K562 (cell line): ENCODE measurements at regions not wholly inside any gene's neighbourhood (a gene's known extent, or its start where the extent isn't known, plus 50 kb on each side); places are given as distances from the start of the nearest gene placed in this dataset.

Source experiments
- ATAC-seq: fragments of 200-7000 bp; cut with Tn5 transposase; 3 replicates; pipeline ENCODE4 v1.9.1; 2020; ENCODE audit warnings: moderate library complexity
- BruUV-seq: library from RNA; stranded (reverse); fragments of 400-500 nt; replicated peaks from 2 replicates; lab custom pipeline; 2021; lab: Mats Ljungman, UMichigan
- CTCF ChIA-PET: fragments of 300-600 bp; formaldehyde crosslinking; extraction: SDS; loops from one replicate; lab custom pipeline; 2021; ENCODE audit warnings: low intra/inter-chr PET ratio; lab: Yijun Ruan, JAX
- POLR2A ChIA-PET: fragments of 300-600, 350-650 bp; sonication (Branson Sonifier 250); formaldehyde crosslinking; extraction: SDS; loops from one replicate; lab custom pipeline; 2021; ENCODE audit warnings: antibody characterized with exemption, inconsistent platforms; lab: Yijun Ruan, JAX
- DNase-seq, 4 experiments: peaks; one replicate each; pipeline versions ENCODE4 v3.0.0 to v3.0.0-alpha.2; 2011 to 2018; ENCODE audit warnings: low spot score in 3 of 4, mixed read lengths in 3 of 4; ENCODE audit errors: extremely low read depth in 1 of 4
- FAIRE-seq: peaks from 2 replicates; lab custom pipeline; 2011; peaks lifted over from hg19 to GRCh38; lab: Jason Lieb, UNC
- H2AFZ ChIP-seq: 2 replicates; pipeline ENCODE4 v1.6.0; 2011; ENCODE audit warnings: low read depth, low read length, control low read depth, inconsistent platforms
- H3K27ac ChIP-seq: fragments of 200-600 bp; 3 replicates; pipeline ENCODE4 v1.8.0; 2011; ENCODE audit warnings: low read depth, mild to moderate bottlenecking, control low read depth, inconsistent platforms, low read length, moderate library complexity, mixed read lengths; ENCODE audit errors: extremely low read depth
- H3K27me3 ChIP-seq, 2 experiments: fragments of 300-600 bp in 1 of 2; 2 replicates in 1 of 2; 3 replicates in 1 of 2; pipeline versions ENCODE4 v1.6.0 to v1.8.0; 2011; ENCODE audit warnings: inconsistent platforms in 2 of 2, low read length in 2 of 2, mild to moderate bottlenecking in 1 of 2, mixed read lengths in 1 of 2, moderate library complexity in 1 of 2; ENCODE audit not compliant: control insufficient read depth in 2 of 2, insufficient read depth in 2 of 2
- H3K36me3 ChIP-seq: fragments of 300-600 bp; 3 replicates; pipeline ENCODE4 v1.8.0; 2011; ENCODE audit warnings: mild to moderate bottlenecking, low read length, inconsistent platforms; ENCODE audit not compliant: control insufficient read depth, insufficient read depth
- H3K4me1 ChIP-seq, 2 experiments: fragments of 200-600 bp in 1 of 2; replicated peaks in 1 of 2; 2 replicates in 1 of 2; 3 replicates in 1 of 2; pipeline versions ENCODE4 v1.5.1 to v1.8.0; 2011; ENCODE audit warnings: inconsistent platforms in 2 of 2, low read length in 2 of 2, mild to moderate bottlenecking in 1 of 2, mixed read lengths in 1 of 2, moderate library complexity in 1 of 2; ENCODE audit not compliant: control insufficient read depth in 2 of 2, insufficient read depth in 2 of 2
- H3K4me2 ChIP-seq: 2 replicates; pipeline ENCODE4 v1.6.1; 2011; ENCODE audit warnings: low read length, control low read depth, inconsistent platforms, mixed read lengths; ENCODE audit not compliant: insufficient read depth
- H3K4me3 ChIP-seq: fragments of 200-600 bp; sonication (generic), shearing (Covaris generic); 2 replicates; pipeline ENCODE4 v1.5.1; 2016; ENCODE audit warnings: control low read depth, inconsistent platforms
- H3K79me2 ChIP-seq: fragments of 200-600 bp; 3 replicates; pipeline ENCODE4 v1.8.0; 2011; ENCODE audit warnings: low read length, inconsistent platforms; ENCODE audit not compliant: control insufficient read depth, insufficient read depth
- H3K9ac ChIP-seq, 2 experiments: 2 replicates each; pipeline versions ENCODE4 v1.6.0 to v1.6.1; 2011; ENCODE audit warnings: low read depth in 2 of 2, low read length in 2 of 2, control low read depth in 1 of 2, inconsistent platforms in 1 of 2, mild to moderate bottlenecking in 1 of 2, mixed read lengths in 1 of 2; ENCODE audit not compliant: insufficient read depth in 1 of 2
- H3K9me1 ChIP-seq: one replicate; pipeline ENCODE4 v1.6.0; 2011; ENCODE audit warnings: inconsistent platforms, mild to moderate bottlenecking, low read length, moderate library complexity; ENCODE audit not compliant: control insufficient read depth, insufficient read depth
- H3K9me3 ChIP-seq: replicated peaks from 2 replicates; pipeline ENCODE4 v1.5.1; 2011; ENCODE audit warnings: low read depth, low read length, inconsistent platforms; ENCODE audit not compliant: control insufficient read depth, insufficient read depth
- H4K20me1 ChIP-seq: replicated peaks from 2 replicates; pipeline ENCODE4 v1.6.1; 2011; ENCODE audit warnings: low read length, inconsistent platforms, mixed read lengths; ENCODE audit not compliant: control insufficient read depth, insufficient read depth
- BHLHE40 ChIP-seq: IDR thresholded peaks from 2 replicates; pipeline ENCODE4 v1.6.1; 2011; ENCODE audit warnings: low read length, improper control_type of control experiment
- E2F8 ChIP-seq: fragments of 450-650 bp; IDR thresholded peaks from 2 replicates; pipeline ENCODE4 v1.7.1; 2018; ENCODE audit warnings: mild to moderate bottlenecking, low read depth; ENCODE audit not compliant: partially characterized antibody
- GTF2F1 ChIP-seq: IDR thresholded peaks from 2 replicates; pipeline ENCODE4 v1.6.1; 2011; ENCODE audit warnings: low read depth, low read length, improper control_type of control experiment
- HDAC1 ChIP-seq, 2 experiments: fragments of 450-650 bp; IDR thresholded peaks; 2 replicates each; pipeline ENCODE4 v1.6.1; 2016 to 2017; ENCODE audit warnings: inconsistent platforms in 1 of 2, mild to moderate bottlenecking in 1 of 2, moderate library complexity in 1 of 2
- KLF6 ChIP-seq: fragments of 250-450 bp; sonication (Bioruptor Pico); IDR thresholded peaks from 2 replicates; pipeline ENCODE4 v1.4.0; 2020; ENCODE audit warnings: mild to moderate bottlenecking, moderate library complexity, borderline replicate concordance
- MAX ChIP-seq: sonication (generic); formaldehyde crosslinking; IDR thresholded peaks from 2 replicates; pipeline ENCODE4 v1.9.0; 2022; ENCODE audit warnings: mild to moderate bottlenecking, missing genetic modification reagents
- MITF ChIP-seq: IDR thresholded peaks from 2 replicates; pipeline ENCODE4 v1.6.1; 2014; ENCODE audit warnings: antibody characterized with exemption
- POLR2AphosphoS5 ChIP-seq: IDR thresholded peaks from 2 replicates; pipeline ENCODE4 v1.6.1; 2011; ENCODE audit warnings: mild to moderate bottlenecking, low read depth, low read length, moderate library complexity; ENCODE audit not compliant: control insufficient read depth, insufficient read depth
- SNAPC5 ChIP-seq: fragments of 250-450 bp; sonication (Bioruptor Pico); IDR thresholded peaks from 2 replicates; pipeline ENCODE4 v1.8.0; 2021; ENCODE audit warnings: moderate library complexity, mild to moderate bottlenecking, inconsistent platforms
- THRAP3 ChIP-seq: fragments of 450-650 bp; IDR thresholded peaks from 2 replicates; pipeline ENCODE4 v1.6.1; 2016; ENCODE audit warnings: mild to moderate bottlenecking, inconsistent platforms, borderline replicate concordance
- TRIM28 ChIP-seq: fragments of 450-650 bp; IDR thresholded peaks from 2 replicates; pipeline ENCODE4 v1.6.1; 2017
- XRCC3 ChIP-seq: fragments of 450-650 bp; IDR thresholded peaks from 2 replicates; pipeline ENCODE4 v1.6.1; 2017; ENCODE audit warnings: mild to moderate bottlenecking, moderate library complexity
- ZBTB26 ChIP-seq: fragments of 450-650 bp; formaldehyde crosslinking; IDR thresholded peaks from 2 replicates; pipeline ENCODE4 v1.4.0; 2022; ENCODE audit warnings: missing genetic modification characterization
- ZNF830 ChIP-seq: fragments of 250-450 bp; sonication (Bioruptor Pico); IDR thresholded peaks from 2 replicates; pipeline ENCODE4 v1.5.0; 2021; ENCODE audit warnings: mild to moderate bottlenecking
- WGBS: fragments of 100-300 bp; shearing (Covaris generic); methylation state at CpG from one replicate; pipeline ENCODE4 v1.1.6; 2016; ENCODE audit warnings: low coverage, mixed read lengths; ENCODE audit not compliant: insufficient coverage; ENCODE audit errors: missing lambda C conversion rate; 5-methylcytosine and 5-hydroxymethylcytosine counted together
- in situ Hi-C: fragments of 300-500 bp; cut with MboI; formaldehyde crosslinking; loops from 4 replicates; pipeline ENCODE4 v1.15.0; 2018; ENCODE audit warnings: inconsistent platforms, mixed read lengths
- intact Hi-C: fragments of 100-400 bp; cut with micrococcal nuclease; formaldehyde crosslinking; loops from 2 replicates; pipeline ENCODE4 v1.14.2; 2022
- TF ChIP-seq, protein P1 (sequence below): fragments of 450-650 bp; formaldehyde crosslinking; IDR thresholded peaks from 2 replicates; pipeline ENCODE4 v1.4.0; 2020; ENCODE audit warnings: mild to moderate bottlenecking, moderate library complexity

GRCh38 chr12:66065150-66065549 is 65.4 kb downstream of the LLPH start:
- ChIA-PET POLR2A (no interaction called here), CTCF (no interaction called here)
- FAIRE-seq (no peak), ATAC-seq (no peak), DNase-seq (no peak)
- no peak overlapping the region for H2AFZ ChIP-seq
- H3K4me2 ChIP-seq = no peak overlapping the region
- WGBS = 0% methylated on average over 3 of the region's 3 CpGs
- no peaks in the 10 kb centered on the region for H3K27me3 ChIP-seq
- no peaks in the 10 kb centered on the region for H3K36me3 ChIP-seq
- H3K27ac ChIP-seq = no peak overlapping the region
- H3K9me1 ChIP-seq = no peaks in the 10 kb centered on the region
- H3K9me3 ChIP-seq = no peaks in the 10 kb centered on the region
- H3K4me1 ChIP-seq = no peaks in the 10 kb centered on the region
- H3K9ac ChIP-seq = no peak overlapping the region
- H4K20me1 ChIP-seq = no peaks in the 10 kb centered on the region
- H3K4me3 ChIP-seq = no peak overlapping the region
- H3K79me2 ChIP-seq = no peaks in the 10 kb centered on the region
- BruUV-seq = no TSS peak
- intact Hi-C loops (no loop called here), in situ Hi-C loops (no loop called here)
- TF ChIP-seq ZBTB26 (CRISPR knock-in tag) = no peak
- TF ChIP-seq GTF2F1 = no peak
- TF ChIP-seq POLR2AphosphoS5 = no peak
- TF ChIP-seq ZNF830 (CRISPR knock-in tag) = no peak
- no peak for TF ChIP-seq TRIM28
- TF ChIP-seq KLF6 (CRISPR knock-in tag) = no peak
- TF ChIP-seq E2F8 = no peak
- TF ChIP-seq HDAC1 (IDR thresholded peaks at IDR 0.05) = no peak
- no peak for TF ChIP-seq MAX
- TF ChIP-seq THRAP3 = no peak
- TF ChIP-seq, protein P1, sequence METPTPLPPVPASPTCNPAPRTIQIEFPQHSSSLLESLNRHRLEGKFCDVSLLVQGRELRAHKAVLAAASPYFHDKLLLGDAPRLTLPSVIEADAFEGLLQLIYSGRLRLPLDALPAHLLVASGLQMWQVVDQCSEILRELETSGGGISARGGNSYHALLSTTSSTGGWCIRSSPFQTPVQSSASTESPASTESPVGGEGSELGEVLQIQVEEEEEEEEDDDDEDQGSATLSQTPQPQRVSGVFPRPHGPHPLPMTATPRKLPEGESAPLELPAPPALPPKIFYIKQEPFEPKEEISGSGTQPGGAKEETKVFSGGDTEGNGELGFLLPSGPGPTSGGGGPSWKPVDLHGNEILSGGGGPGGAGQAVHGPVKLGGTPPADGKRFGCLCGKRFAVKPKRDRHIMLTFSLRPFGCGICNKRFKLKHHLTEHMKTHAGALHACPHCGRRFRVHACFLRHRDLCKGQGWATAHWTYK (CRISPR knock-in tag) = no peak
- no peak for TF ChIP-seq BHLHE40
- no peak for TF ChIP-seq SNAPC5 (CRISPR knock-in tag)
- TF ChIP-seq MITF = no peak
- TF ChIP-seq XRCC3 = no peak
